MM.1S (cell line): ENCODE measurements at regions not wholly inside any gene's neighbourhood (a gene's known extent, or its start where the extent isn't known, plus 50 kb on each side); places are given as distances from the start of the nearest gene placed in this dataset.

ENCODE experiments used
- DNase-seq: peaks from one replicate; pipeline ENCODE4 v3.0.0-alpha.2; 2015
- H2AFZ ChIP-seq: fragments of 300-600 bp; sonication (generic); 2 replicates; pipeline ENCODE4 v1.6.0; 2016; ENCODE audit warnings: antibody characterized with exemption, low read length
- H3F3A ChIP-seq: fragments of 300-600 bp; sonication (generic); 2 replicates; pipeline ENCODE4 v1.6.1; 2016; ENCODE audit warnings: mild to moderate bottlenecking, antibody characterized with exemption, low read length, moderate library complexity, mixed read lengths; ENCODE audit not compliant: insufficient read depth
- H3K27ac ChIP-seq: fragments of 300-600 bp; sonication (generic); 2 replicates; pipeline ENCODE4 v1.5.1; 2016; ENCODE audit warnings: mild to moderate bottlenecking, low read length
- H3K27me3 ChIP-seq: fragments of 300-600 bp; sonication (generic); replicated peaks from 2 replicates; pipeline ENCODE4 v1.6.0; 2016; ENCODE audit warnings: low read length; ENCODE audit not compliant: insufficient read depth
- H3K36me3 ChIP-seq: fragments of 300-600 bp; sonication (generic); replicated peaks from 2 replicates; pipeline ENCODE4 v1.6.1; 2016; ENCODE audit warnings: mild to moderate bottlenecking, low read length, mixed read lengths; ENCODE audit not compliant: insufficient read depth
- H3K4me1 ChIP-seq: fragments of 300-600 bp; sonication (generic); 2 replicates; pipeline ENCODE4 v1.6.1; 2016; ENCODE audit warnings: low read length, mixed read lengths
- H3K4me2 ChIP-seq: fragments of 300-600 bp; sonication (generic); 2 replicates; pipeline ENCODE4 v1.6.0; 2016; ENCODE audit warnings: low read depth, low read length
- H3K4me3 ChIP-seq: fragments of 300-600 bp; sonication (generic); 2 replicates; pipeline ENCODE4 v1.5.1; 2016; ENCODE audit warnings: low read length, mixed read lengths
- H3K79me2 ChIP-seq: fragments of 300-600 bp; sonication (generic); 2 replicates; pipeline ENCODE4 v1.6.1; 2016; ENCODE audit warnings: mixed run types, low read length, mixed read lengths
- H3K9ac ChIP-seq: fragments of 300-600 bp; sonication (generic); 2 replicates; pipeline ENCODE4 v1.6.1; 2016; ENCODE audit warnings: low read length, mixed read lengths
- H3K9me2 ChIP-seq: fragments of 300-600 bp; sonication (generic); replicated peaks from 2 replicates; pipeline ENCODE4 v1.6.1; 2016; ENCODE audit warnings: mild to moderate bottlenecking, low read length, mixed read lengths; ENCODE audit not compliant: insufficient read depth
- H3K9me3 ChIP-seq: fragments of 300-600 bp; sonication (generic); replicated peaks from 2 replicates; pipeline ENCODE4 v1.6.1; 2016; ENCODE audit warnings: mild to moderate bottlenecking, low read length, mixed read lengths; ENCODE audit not compliant: insufficient read depth
- H4K20me1 ChIP-seq: fragments of 300-600 bp; sonication (generic); 2 replicates; pipeline ENCODE4 v1.6.1; 2016; ENCODE audit warnings: mild to moderate bottlenecking, low read length, moderate library complexity, mixed read lengths; ENCODE audit not compliant: insufficient read depth
- EZH2 ChIP-seq: fragments of 300-600 bp; sonication (generic); optimal IDR thresholded peaks from 2 replicates; pipeline ENCODE3; 2017; ENCODE audit warnings: low read depth, mild to moderate bottlenecking, antibody characterized with exemption, low read length, mixed read lengths
- EZH2phosphoT487 ChIP-seq: fragments of 300-600 bp; sonication (generic); IDR thresholded peaks from 2 replicates; pipeline ENCODE4 v1.6.1; 2018; ENCODE audit warnings: antibody characterized with exemption, low read length
- TF ChIP-seq, protein P1 (sequence below): fragments of 300-600 bp; sonication (generic); IDR thresholded peaks from 2 replicates; pipeline ENCODE4 v1.5.1; 2016; ENCODE audit warnings: antibody characterized with exemption, low read length, mixed read lengths

DNA sequence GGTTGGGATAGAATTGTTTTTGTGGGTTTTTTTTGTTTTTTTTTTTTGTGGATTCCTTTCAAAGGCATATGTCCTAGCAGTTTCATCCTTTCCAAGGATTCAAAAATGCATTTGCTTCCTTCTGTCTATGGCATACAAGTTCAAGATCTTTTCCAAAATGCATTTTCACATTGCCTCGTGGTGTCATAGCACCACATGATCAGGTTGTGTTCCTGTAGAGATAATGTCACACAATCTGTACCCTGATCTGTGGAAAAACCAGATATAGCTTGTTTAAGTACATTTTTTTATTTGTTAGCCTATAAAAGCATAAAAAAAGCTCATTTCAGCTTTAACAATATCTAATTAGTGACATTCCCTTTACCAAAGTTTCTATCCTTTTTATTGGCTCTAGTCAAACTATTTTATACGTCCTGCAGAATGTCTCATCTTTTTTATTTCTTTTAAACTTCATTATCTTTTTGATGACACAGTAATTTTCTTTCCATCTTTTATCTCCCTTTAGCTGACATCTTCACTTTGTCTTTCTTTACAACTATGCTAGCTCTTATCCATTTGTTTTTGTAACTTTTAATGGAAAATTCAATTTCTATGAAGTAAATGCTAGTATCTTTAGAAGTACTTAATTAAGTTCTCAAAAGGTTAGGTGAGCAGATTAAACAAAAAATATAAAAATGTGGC is 106.0 kb upstream of the NOVA1 start:
- DNase-seq, result no peak
- H3K27ac ChIP-seq, result no peak overlapping the region
- no peak overlapping the region for H2AFZ ChIP-seq
- no peaks in the 10 kb centered on the region for H3K9me3 ChIP-seq
- no peaks in the 10 kb centered on the region for H3K27me3 ChIP-seq
- no peaks in the 10 kb centered on the region for H3K9me2 ChIP-seq
- no peaks in the 10 kb centered on the region for H3K79me2 ChIP-seq
- H3K9ac ChIP-seq, result no peak overlapping the region
- H3K4me2 ChIP-seq, result no peak overlapping the region
- H3K4me3 ChIP-seq, result no peak overlapping the region
- no peaks in the 10 kb centered on the region for H3F3A ChIP-seq
- no peaks in the 10 kb centered on the region for H4K20me1 ChIP-seq
- no peaks in the 10 kb centered on the region for H3K36me3 ChIP-seq
- no peaks in the 10 kb centered on the region for H3K4me1 ChIP-seq
- TF ChIP-seq EZH2phosphoT487 (no peak), EZH2 (no peak)
- TF ChIP-seq, protein P1, sequence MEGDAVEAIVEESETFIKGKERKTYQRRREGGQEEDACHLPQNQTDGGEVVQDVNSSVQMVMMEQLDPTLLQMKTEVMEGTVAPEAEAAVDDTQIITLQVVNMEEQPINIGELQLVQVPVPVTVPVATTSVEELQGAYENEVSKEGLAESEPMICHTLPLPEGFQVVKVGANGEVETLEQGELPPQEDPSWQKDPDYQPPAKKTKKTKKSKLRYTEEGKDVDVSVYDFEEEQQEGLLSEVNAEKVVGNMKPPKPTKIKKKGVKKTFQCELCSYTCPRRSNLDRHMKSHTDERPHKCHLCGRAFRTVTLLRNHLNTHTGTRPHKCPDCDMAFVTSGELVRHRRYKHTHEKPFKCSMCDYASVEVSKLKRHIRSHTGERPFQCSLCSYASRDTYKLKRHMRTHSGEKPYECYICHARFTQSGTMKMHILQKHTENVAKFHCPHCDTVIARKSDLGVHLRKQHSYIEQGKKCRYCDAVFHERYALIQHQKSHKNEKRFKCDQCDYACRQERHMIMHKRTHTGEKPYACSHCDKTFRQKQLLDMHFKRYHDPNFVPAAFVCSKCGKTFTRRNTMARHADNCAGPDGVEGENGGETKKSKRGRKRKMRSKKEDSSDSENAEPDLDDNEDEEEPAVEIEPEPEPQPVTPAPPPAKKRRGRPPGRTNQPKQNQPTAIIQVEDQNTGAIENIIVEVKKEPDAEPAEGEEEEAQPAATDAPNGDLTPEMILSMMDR, result no peak

DNA sequence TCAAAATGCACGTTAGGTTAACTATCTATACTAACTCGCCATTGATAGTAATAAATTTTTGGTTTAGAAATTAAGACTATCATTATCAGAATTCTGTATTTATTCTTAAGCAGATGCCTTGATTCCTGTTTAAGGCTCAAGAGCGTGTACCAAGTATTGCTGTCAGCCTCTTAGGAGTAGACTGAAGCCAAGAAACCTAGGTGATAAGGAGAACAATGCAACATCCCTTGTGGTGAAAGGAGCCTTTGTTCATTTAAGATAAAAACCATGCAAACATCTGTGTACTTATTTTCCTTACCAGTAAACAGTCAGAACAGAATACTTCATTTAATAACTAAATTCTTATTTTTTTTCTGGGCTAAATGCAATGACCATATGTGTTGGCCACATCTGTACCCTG is 109.4 kb upstream of the NOVA1 start:
- Histone ChIP-seq H3K4me2 (no peak overlapping the region), H3K79me2 (no peaks in the 10 kb centered on the region), H3K9me3 (no peaks in the 10 kb centered on the region), H3K4me3 (no peak overlapping the region), H3K4me1 (no peaks in the 10 kb centered on the region), H3K27ac (no peak overlapping the region), H2AFZ (no peak overlapping the region), H3K36me3 (no peaks in the 10 kb centered on the region), H3K27me3 (no peaks in the 10 kb centered on the region), H3K9me2 (no peaks in the 10 kb centered on the region), H3K9ac (no peak overlapping the region), H3F3A (no peaks in the 10 kb centered on the region), H4K20me1 (no peaks in the 10 kb centered on the region)
- TF ChIP-seq EZH2, result no peak
- no peak for DNase-seq

DNA sequence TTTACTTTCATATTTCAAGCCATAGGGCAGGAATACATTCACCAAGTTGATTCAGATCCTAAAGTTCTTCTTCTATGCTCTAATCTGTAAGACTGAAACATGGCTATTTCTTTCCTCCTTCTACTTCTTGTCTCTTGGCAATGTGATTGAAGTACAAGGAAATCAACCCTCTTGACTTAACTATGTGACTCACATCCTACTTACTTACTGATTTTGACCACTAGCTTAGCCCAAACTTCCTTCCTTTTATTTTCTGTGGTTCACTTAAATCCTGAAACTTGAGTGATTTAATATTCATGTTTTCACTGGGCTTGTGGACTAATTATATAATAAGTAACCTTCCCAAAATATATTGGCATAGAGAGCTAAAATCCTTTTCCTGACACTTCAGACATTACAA is 111.2 kb upstream of the NOVA1 start:
- no peaks in the 10 kb centered on the region for H3K9me2 ChIP-seq
- H3K27me3 ChIP-seq, result no peaks in the 10 kb centered on the region
- H3K79me2 ChIP-seq, result no peaks in the 10 kb centered on the region
- H2AFZ ChIP-seq, result no peak overlapping the region
- no peak overlapping the region for H3K9ac ChIP-seq
- TF ChIP-seq EZH2 (no peak), EZH2phosphoT487 (no peak)
- TF ChIP-seq, protein P1, result no peak
- H3K27ac ChIP-seq, result no peak overlapping the region
- no peaks in the 10 kb centered on the region for H4K20me1 ChIP-seq
- no peaks in the 10 kb centered on the region for H3K9me3 ChIP-seq
- no peaks in the 10 kb centered on the region for H3K4me1 ChIP-seq
- H3K4me3 ChIP-seq, result no peak overlapping the region
- no peaks in the 10 kb centered on the region for H3F3A ChIP-seq
- DNase-seq, result no peak
- no peak overlapping the region for H3K4me2 ChIP-seq
- H3K36me3 ChIP-seq, result no peaks in the 10 kb centered on the region

DNA sequence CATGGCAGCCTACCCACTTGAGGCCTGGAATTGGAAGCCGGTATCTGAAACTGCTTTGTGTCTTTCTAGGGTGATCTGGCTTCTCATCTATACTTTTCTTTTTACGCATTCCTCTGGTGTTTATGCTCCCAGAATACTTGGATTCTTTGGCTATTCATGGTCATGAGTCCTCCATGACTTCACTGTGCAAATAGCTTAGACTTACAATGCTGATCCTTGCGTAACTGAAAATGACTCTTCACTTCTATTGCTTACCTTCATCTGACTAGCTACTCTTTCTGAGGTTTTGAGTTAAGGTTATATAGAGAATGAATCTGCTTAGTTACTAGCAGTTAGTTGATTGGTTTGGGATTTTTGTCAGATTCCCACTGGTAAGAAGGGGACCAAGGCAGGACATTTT is 121.7 kb upstream of the NOVA1 start:
- no peaks in the 10 kb centered on the region for H4K20me1 ChIP-seq
- H3K27me3 ChIP-seq, result no peaks in the 10 kb centered on the region
- H3K79me2 ChIP-seq, result no peaks in the 10 kb centered on the region
- no peak overlapping the region for H3K4me2 ChIP-seq
- H3K9ac ChIP-seq, result no peak overlapping the region
- H3K36me3 ChIP-seq, result no peaks in the 10 kb centered on the region
- H3K9me2 ChIP-seq, result no peaks in the 10 kb centered on the region
- no peak for DNase-seq
- H3K9me3 ChIP-seq, result no peaks in the 10 kb centered on the region; the same call in 1 of the 2 replicates
- no peak overlapping the region for H3K4me3 ChIP-seq
- TF ChIP-seq EZH2 (no peak), EZH2phosphoT487 (no peak)
- TF ChIP-seq, protein P1, result no peak
- no peaks in the 10 kb centered on the region for H3K4me1 ChIP-seq
- no peak overlapping the region for H3K27ac ChIP-seq
- H3F3A ChIP-seq, result no peaks in the 10 kb centered on the region
- no peak overlapping the region for H2AFZ ChIP-seq
